Stimulated activated CD4-positive, alpha-beta T cell treated with anti-CD3 and anti-CD28 coated beads, TNF-alpha, amount 100 ng/mL, for 24 hours (primary cell): ENCODE measurements at regions not wholly inside any gene's neighbourhood (a gene's known extent, or its start where the extent isn't known, plus 50 kb on each side); places are given as distances from the start of the nearest gene placed in this dataset.
"Not testable (repeated sequence)": the region's sequence is repeated elsewhere in the genome, so short reads cannot be mapped to it uniquely, and the experiment has no call there.

Source experiments
- DNase-seq, 3 experiments: peaks; one replicate each; pipeline ENCODE4 v3.0.0-alpha.2; 2020; ENCODE audit warnings: low read depth in 3 of 3

DNA sequence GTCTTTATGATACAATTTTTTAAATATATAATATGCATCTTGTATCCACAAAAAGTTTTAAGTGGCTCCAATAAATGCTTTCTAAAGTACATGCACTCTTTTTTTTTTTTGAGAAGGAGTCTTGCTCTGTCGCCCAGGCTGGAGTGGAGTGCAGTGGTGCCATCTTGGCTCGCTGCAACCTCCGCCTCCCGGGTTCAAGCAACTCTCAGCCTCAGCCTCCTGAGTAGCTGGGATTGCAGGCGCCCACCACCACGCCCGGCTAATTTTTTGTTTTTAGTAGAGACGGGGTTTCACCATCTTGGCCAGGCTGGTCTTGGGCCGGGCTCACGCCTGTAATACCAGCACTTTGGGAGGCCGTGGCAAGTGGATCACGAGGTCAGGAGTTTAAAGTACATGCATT is 832.8 kb upstream of the MIR17HG start:
- DNase-seq = not testable (repeated sequence)

DNA sequence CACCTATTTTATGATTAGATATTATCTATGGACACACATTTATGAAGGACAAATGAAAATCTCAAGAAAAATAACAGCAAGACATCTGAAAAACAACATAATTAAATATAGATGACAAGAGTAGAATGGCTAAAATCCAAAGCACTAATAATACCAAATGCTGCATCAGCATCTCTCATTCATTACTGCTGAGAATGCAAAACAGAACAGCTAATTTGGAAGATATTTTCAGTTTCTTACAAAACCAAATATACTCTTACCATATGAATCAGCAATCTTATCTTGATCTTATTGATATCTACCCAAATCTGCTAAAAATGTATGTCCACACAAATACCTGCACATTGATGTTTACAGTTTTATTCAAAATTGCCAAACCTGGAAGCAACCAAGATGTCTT is 829.1 kb upstream of the MIR17HG start:
- no peak for DNase-seq

DNA sequence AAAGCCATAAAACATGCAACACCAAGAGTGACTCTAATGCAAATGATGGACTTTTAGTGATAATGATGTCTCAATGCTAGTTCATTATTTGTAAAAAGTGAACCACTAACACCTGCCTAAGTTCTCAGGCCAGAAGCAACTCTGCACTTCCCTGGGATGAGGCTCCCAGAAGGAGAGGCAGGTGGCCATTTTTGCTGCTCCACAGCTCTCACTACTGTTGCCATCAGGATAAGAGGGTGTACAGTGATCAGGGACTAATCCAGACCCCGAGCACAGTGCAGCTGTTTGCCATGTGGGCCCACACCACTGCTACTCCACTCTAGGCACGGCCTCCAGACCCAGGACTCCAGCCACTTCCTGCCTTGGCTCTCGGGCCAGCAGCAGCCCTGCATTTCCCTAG is 828.3 kb upstream of the MIR17HG start:
- DNase-seq = no peak

DNA sequence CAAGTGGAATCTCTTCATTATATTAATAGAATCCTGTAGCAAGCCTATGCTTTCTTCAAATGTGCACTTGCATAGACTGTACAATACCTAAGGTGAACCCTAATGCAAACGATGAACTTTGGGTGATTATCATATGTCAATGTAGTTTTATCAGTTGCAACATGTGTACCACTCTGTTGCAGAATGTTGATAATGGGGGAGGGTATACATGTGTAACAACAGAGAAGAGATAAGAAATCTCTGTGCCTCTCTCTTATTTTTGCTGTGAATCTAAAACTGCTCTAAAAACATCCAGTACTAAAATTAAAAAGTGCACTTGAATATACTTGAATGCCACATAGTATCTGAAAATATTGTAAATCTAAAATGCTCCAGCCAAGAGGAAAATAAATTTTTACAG is 820.8 kb upstream of the MIR17HG start:
- DNase-seq = no peak

DNA sequence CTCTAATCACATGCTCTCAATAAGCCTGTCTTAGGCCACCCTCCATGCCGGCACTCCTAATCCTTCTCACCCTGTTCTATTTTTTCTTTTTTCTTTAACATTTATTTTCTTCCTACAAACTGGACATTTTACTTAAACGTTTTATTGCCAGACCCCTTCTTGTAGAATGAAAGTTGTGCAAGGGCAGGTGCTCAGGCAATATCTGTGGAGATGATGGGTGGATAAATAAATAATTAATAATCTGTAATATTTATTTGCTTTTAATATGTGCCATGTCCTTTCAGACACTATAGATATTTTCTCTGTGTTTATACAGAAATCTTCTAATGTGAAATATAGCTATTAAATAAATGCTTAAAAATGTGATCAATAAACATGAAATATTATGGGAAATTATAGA is 815.7 kb upstream of the MIR17HG start:
- no peak for DNase-seq

DNA sequence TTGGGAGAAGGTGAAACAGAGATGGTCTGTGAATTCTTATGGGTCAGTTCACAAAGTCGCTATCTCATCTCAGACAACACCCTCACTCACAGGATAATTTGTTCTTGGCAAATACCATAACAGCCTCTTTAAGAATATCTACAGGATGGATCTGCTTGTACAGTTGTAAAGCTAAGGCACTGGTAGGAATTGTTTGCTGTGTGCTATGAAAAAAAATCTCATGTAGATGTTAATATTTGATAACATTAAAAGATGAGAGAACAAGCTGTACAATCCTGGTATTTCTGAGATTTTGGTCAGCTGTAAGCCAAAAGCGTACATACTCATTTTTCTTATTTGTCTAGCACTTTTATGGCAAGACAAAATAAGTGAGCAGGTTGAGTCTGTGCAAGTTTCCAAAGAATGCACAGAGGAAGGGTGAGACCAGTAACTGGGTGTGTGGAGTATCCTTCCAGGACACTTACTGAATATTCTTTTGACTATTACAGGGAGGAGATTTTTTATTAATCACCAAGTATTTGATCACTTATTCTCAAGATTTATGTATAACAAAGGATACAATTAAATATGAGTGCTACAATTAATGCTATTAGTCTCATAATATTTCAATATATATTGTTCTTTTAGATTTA is 814.5 kb upstream of the MIR17HG start:
- DNase-seq = no peak

DNA sequence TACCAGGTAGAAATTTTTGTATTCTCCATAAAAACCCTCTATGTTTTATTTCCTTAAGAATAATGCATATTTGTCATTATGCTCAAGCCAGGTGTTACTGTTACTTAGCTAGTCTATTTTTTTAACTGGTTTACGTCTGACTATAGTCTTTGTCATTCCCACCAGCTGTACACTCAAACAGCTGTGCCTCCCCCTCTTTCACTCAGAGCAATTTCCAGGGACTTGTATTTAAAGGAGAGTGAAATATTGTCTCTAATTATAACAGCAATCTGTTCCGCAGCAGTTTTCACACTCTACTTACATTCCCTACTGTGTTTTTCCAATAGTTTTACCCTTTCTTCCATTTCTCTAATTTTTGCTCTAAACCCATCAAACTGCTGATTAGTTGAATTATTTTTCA is 813.6 kb upstream of the MIR17HG start:
- DNase-seq = no peak

DNA sequence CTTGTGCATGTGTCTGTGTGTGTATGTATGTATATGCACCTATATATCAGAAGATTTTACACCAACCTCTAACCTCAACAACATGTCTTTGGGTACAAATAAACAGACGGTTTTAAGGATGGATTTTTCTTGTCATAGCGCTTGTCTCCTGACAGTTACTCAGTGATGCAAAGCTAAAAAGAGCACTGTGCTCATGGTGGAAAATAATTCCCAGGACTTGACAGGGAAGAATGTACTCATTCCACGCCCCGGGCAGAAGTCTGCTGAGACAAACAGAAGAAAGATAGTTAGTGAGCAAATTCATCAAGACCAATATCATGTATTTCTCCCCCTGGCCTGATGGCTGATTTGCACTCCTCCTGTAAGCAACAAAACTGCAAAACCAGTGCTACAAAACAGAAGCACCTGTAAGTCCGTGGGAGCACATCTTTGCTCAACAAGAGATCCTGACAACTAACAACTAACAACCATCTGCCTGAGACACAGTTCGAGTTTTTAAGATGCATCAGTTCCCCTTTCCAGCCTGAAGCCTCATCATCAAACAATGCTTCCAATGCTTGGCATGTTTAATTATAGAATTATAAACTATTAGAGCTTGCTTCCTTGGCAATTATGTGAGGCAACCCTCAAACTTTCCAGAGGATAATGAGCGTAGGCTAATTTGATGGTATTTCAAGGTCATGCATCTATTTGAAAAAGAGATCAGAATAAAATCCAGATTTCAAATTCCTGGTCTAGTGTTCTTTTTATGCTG is 812.7 kb upstream of the MIR17HG start:
- DNase-seq = no peak

DNA sequence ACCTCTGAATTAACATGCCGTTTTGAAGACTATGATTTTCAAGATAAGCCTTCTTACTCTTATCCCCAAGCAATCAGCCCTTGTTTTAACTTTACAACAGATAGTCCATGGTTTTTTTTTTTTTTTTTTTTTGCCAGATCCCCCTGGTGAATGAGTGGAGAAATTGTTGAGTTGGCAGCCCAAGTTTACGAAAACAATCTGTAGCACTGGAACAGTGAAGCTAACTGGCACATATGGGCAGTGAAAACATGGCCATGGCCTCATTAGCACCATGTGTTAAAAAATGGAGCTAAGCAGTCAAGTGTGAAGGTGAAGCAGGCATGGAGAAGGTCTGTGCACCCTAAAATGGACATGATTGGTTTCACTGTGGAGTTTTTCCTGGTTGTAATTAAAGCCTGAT is 812.1 kb upstream of the MIR17HG start:
- no peak for DNase-seq

DNA sequence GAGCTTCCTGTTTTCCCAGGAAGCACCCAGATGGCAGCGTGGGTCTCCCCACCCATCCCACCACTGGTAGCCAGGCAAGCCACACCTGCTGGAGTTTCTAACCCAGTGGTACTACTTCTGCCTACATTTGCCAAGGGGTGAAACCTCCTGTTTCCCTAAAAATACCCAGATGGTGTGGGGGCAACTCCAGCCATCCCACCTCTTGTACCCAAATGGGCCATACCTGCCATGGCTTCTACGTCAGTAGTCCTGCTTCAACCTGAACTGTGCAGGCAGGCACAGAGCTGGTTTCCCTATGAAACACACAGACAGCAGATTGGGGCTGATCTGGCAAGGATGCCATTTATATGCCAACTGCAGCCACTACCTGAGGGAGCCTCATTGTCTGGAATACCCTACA is 809.4 kb upstream of the MIR17HG start:
- DNase-seq = no peak

DNA sequence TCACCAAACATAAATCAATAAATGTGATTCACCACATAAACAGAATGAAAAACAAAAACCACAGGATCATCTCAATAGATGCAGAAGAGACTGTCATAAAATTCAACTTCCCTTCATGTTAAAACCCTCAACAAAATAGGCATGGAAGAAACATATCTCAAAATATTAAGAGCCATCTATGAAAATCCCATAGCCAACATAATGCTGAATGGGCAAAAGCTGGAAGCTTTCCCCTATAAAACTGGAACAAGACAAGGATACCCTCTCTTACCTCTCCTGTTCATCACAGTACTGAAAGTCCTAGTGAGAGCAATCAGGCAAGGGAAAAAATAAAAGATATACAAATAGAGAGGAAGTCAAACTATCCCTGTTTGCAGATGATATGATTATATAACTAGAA is 806.1 kb upstream of the MIR17HG start:
- DNase-seq = no peak

DNA sequence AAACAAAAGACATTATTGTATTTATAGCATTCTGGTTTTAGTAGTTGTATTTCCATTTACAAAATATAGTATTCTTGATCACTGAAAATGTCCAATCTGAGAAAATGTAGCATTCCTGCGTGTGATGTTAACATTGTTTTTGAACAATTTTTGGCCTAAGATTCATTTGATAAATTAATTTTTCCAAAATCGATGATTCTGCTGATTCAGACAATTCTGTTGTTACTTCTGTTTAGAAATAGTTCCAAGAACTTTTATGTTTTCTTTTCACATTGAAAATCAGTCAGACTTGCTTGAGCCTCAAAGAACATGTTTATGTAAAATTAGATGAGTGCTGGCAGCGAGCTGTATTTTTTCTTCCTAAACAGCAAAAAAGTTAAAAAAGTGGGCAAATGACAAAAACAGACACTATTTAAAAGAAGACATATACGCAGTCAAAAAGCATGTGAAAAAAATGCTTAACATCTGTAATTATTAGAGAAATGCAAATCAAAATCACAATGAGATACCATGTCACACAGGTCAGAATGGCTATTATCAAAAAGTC is 804.5 kb upstream of the MIR17HG start:
- no peak for DNase-seq

DNA sequence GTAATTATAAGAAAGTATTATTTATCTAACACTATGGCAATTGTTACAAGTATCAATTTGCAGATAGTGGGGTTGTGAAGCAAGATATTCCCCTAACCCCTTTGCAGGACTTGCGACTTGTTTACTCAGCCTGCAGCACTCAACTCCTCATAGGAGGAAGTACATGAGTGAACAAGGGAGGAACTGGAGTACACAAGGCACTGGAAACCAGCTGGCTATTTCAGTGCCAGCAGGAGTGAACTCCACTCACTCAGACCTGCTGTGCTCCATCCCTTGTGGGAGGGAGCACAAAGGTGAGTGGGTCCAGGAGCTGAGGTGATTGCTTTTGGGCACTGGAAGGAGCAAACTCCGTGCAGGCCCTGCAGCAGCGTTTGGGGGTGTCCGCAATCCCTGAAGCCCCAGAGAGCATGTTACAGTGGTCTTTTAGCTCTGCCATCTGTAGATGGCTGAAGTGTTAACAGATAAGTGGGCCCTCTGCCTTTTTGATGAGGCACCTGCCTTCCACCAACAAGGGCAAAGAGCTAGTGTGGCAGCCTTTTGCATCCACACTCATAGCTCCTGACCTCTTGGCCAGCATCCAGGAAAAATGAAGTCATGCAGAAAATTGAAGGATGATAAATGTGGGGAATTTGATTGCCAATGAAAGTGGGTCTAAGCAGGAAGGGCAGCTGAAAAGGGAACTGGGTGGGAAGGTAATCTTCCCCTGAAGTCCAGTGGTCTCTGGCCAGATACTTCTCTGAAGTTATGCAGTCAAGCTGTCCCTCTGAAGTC is 802.2 kb upstream of the MIR17HG start:
- DNase-seq = no peak

DNA sequence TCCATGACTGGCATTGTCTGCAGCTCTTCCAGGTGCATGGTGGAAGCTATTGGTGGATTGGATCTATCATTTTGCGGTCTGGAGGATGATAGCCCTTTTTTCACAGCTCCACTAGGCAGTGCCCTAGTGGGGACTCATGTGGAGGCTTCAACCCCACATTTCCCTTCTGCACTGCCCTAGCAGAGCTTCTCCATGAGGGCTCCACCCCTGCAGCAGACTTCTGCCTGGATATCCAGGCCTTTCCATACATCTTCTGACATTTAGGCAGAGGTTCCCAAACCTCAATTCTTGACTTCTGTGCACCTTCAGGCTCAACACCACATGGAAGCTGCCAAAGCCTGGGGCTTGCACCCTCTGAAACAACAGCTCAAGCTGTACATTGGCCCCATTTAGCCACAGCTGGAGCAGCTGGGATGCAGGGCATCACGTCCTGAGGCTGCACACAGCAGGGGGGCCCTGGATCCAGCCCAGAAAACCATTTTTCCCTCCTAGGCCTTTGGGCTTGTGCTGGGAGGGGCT is 800.2 kb upstream of the MIR17HG start:
- DNase-seq = no peak

DNA sequence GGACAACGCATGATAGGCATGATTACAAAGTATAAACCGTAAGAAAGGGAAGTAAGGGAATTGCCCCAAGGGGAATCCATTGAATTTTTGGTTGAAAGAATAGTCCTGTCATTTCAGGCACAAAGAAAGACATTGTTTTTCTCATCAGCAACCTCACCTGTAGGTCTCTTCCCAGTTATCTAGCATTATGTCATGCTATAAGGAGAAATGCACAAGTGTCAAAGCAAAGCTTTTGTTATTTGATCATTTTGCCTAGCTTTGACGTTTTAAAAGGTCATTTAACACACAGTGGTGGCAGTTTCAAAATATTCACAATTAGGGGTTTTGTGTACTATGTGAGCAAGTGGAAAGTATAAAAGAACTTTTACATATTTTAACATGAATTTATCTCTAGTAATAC is 796.2 kb upstream of the MIR17HG start:
- no peak for DNase-seq

DNA sequence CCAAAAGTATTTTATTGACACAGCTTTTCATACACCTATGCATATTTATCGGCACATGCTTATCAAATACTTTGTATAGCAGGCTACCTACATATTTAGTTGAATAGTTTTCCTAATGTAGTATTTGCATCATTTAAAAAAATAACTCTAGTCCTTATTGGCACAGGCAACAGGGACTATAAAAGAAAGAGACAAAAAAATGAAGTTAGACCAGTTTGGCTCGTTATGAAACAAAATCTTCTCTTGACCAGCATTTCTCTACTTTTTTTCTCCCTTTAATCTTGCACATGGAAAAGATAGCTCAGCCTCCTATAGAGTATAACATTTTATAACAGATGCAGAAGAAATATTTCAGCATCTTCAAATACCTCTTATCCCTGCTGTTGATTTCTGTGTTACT is 794.8 kb upstream of the MIR17HG start:
- DNase-seq = no peak

DNA sequence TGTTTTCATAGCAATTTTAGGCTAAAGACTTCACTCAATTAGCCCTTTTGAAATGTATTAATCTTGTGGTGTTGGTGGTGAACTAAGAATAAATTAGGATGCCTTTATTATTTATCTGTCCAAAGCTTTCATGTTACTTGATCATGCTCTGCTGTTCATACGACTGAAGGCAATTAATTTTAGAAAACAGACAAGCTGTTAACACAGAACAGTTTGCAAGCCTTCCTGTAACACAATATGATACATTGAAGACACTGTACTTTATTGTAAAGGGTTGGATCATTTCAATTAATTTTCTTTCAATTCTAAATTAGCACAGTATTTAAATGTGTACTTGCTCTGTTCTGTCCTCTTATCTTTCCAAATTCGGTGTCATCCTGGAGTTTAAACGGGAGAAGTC is 794.3 kb upstream of the MIR17HG start:
- no peak for DNase-seq

DNA sequence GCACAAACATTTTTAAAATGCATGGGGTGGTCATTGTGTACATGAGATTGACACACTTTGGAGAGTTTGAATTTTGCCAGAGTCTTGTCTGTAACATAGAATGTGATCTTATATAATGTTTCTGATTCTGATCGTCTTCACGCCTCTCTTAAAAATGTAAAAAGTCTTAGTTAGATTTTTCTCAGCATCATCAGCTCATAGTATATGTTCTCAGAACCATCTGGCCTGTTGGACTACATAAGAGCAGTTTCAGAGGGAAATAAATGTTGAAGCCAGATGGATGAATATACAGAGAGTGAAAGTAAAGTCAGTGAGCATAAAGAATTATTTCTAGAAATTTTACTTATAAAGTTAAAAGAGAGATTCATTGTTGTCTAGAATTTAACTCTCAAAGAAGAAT is 789.9 kb upstream of the MIR17HG start:
- no peak for DNase-seq

DNA sequence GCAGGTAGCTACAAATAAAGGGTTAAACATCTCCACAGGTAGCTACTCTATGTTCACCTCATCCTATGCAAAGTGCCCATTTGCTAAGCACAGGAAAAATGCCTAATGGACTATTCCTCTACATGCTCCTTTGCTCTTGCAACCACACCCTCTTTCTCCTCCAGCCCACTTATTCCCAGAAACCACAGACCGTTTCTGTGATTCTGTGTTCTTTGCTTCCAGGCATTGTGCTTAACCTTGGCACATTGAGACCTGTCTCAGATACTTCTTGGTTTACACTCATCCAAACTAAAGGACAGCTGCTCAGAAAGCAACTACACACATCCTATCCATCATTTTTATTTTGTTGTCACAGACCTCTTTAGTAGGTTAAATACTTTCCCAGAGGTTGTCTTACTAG is 785.0 kb upstream of the MIR17HG start:
- no peak for DNase-seq

DNA sequence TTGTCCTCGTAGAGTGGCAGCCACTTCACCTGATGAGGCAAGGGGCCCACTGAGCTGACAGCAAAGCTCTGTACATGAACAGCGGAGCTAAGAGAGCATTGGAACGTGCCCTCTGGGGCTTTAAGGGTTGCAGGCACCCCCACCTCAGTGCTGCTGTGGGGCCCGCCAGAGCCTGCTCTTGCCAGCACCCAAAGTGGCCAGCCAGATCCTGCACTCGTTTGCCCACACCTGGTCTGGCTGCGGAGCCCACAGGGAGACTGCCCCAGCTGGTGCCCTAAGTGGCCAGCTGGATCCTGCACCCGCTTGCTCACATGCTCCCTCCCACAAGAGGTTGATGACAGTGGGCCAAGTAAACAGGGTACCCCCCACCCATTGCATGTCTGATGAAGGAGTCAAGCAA is 783.4 kb upstream of the MIR17HG start:
- DNase-seq = no peak

DNA sequence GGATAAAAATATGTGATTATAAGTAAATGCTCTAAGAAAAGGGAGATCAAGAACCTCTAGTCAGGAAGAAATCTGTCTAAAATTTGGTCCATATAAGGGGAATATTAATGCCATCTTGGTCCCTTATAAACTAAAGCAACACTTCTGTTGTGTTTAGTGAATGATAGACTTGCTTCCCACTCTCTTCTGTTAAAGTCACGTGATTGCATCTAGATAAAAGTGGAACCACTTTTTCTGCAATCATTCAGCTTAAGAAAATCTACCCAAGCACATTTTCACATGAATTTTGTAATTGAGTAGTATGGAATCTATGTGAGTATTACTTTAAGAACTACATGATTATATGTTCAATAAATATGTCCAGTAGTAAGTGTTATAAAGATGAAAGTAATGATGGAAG is 782.9 kb upstream of the MIR17HG start:
- DNase-seq = no peak

DNA sequence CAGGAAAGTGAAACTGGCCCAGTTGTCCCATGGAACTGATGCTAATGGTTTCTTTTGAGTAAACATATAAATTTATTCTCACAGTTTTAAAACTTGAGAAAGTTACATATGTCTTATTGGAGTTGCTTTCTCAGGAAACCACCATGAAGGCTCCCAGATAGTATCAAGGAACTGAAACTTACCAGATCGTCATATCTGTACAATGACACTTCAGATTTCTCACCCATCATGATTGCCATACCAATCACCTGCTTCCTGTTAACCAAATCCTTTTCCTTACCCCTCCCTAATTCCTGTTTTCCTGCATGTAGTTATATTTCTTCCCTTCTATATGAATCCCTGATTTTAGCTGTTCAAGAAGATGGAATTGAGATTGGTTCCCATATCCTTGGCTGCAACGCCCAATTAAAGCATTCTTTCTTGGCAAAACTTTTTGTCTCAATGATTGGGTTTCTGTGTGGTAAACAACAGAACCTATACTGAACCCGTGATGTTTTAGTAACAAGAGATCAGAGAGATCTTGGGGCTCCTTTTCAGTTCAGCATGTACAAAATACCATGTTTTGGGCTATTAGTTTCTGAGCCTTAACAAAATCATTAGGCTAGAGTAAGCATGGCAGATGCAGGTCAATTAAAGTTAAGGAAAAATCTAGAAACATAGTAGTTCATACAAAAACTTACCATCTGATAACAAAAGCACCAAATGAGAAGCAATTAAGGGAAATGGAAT is 781.3 kb upstream of the MIR17HG start:
- DNase-seq = no peak
